ENCODE measurements at regions not wholly inside any gene's neighbourhood (a gene's known extent, or its start where the extent isn't known, plus 50 kb on each side); places are given as distances from the start of the nearest gene placed in this dataset.

- ATAC-seq = no peak
- Histone ChIP-seq H4K20me1 (ENCODE audit: insufficient read depth) (no peaks in the 10 kb centered on the region), H3K27me3 (ENCODE audit: insufficient read depth, low read length) (no peaks in the 10 kb centered on the region), H3K4me3 (replicated peaks in 1 of 2; ENCODE audit: low read depth in 1 of 2, low read length in 2 of 2) (no peak overlapping the region), H3K27ac (ENCODE audit: low read depth, low read length) (no peak overlapping the region), H3K4me2 (ENCODE audit: low read length) (no peak overlapping the region), H3K9me2 (ENCODE audit: insufficient read depth) (no peaks in the 10 kb centered on the region; the same call in 1 of the 2 replicates), H3K79me2 (ENCODE audit: insufficient read depth, low read length) (no peaks in the 10 kb centered on the region), H3K36me3 (ENCODE audit: control insufficient read depth in 1 of 2, insufficient read depth in 2 of 2, low read length in 2 of 2) (no peaks in the 10 kb centered on the region), H3K9me3 (ENCODE audit: control insufficient read depth in 1 of 2, insufficient read depth in 1 of 2, low read depth in 1 of 2, low read length in 2 of 2) (no peaks in the 10 kb centered on the region), H2AFZ (ENCODE audit: low read depth, low read length, poor library complexity, severe bottlenecking) (no peak overlapping the region), H3K4me1 (ENCODE audit: control insufficient read depth in 1 of 2, insufficient read depth in 2 of 2, low read length in 2 of 2) (peaks cover 6 to 8% of the 10 kb centered on the region in 2 experiments; a peak in 2 of 4 replicates), H3K9ac (ENCODE audit: low read length) (no peak overlapping the region)
- BruUV-seq (replicated peaks) = no TSS peak
- no peak for DNase-seq (ENCODE audit: low read depth, low spot score)
- ChIA-PET POLR2A (no interaction called here), CTCF (no interaction called here), RAD21 (ENCODE audit: low non-redundant PET in 1 of 2, low total read pairs in 2 of 2, uncharacterized antibody in 2 of 2, unreplicated experiment in 2 of 2) (no interaction called here)
- TF ChIP-seq, protein P1, sequence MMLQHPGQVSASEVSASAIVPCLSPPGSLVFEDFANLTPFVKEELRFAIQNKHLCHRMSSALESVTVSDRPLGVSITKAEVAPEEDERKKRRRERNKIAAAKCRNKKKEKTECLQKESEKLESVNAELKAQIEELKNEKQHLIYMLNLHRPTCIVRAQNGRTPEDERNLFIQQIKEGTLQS (IDR thresholded peaks at IDR 0.05) = no peak
- TF ChIP-seq FOSL1 (IDR thresholded peaks at IDR 0.05; ENCODE audit: low read depth) (no peak), CBX3 (IDR thresholded peaks at IDR 0.05; ENCODE audit: low read depth) (no peak), SRF (IDR thresholded peaks at IDR 0.05; ENCODE audit: low read depth) (no peak), SP1 (IDR thresholded peaks at IDR 0.05; ENCODE audit: low read depth) (no peak), POLR2AphosphoS5 (IDR thresholded peaks at IDR 0.05; ENCODE audit: low read depth, low read length) (no peak), EGR1 (IDR thresholded peaks at IDR 0.05; ENCODE audit: low read depth) (no peak), EZH2phosphoT487 (IDR thresholded peaks at IDR 0.05; ENCODE audit: borderline replicate concordance) (no peak), MAX (IDR thresholded peaks at IDR 0.05) (no peak), JUND (IDR thresholded peaks at IDR 0.05) (no peak), CEBPB (IDR thresholded peaks at IDR 0.05; ENCODE audit: low read depth) (no peak), EZH2 (IDR thresholded peaks at IDR 0.05) (no peak), YY1 (IDR thresholded peaks at IDR 0.05; ENCODE audit: extremely low read depth, insufficient replicate concordance, low read depth, low read length) (no peak), ZFX (IDR thresholded peaks at IDR 0.05) (no peak), ZBTB33 (IDR thresholded peaks at IDR 0.05; ENCODE audit: extremely low read depth, insufficient replicate concordance, low read length) (no peak), TCF7L2 (IDR thresholded peaks at IDR 0.05; ENCODE audit: borderline replicate concordance, extremely low read depth, insufficient read depth, insufficient read length) (no peak), POLR2A (IDR thresholded peaks at IDR 0.05; ENCODE audit: borderline replicate concordance, extremely low read depth, insufficient read depth, insufficient read length) (no peak), ZNF274 (IDR thresholded peaks at IDR 0.05; ENCODE audit: low read depth, low read length) (no peak)
- intact Hi-C loops (cut with micrococcal nuclease) = no loop called here
Observed at GRCh38 chr13:74035896-74036295, 98.3 kb downstream of the KLF12 start.

All from HCT116 (cell line).